ENCODE measurements at regions not wholly inside any gene's neighbourhood (a gene's known extent, or its start where the extent isn't known, plus 50 kb on each side); places are given as distances from the start of the nearest gene placed in this dataset.

DNA sequence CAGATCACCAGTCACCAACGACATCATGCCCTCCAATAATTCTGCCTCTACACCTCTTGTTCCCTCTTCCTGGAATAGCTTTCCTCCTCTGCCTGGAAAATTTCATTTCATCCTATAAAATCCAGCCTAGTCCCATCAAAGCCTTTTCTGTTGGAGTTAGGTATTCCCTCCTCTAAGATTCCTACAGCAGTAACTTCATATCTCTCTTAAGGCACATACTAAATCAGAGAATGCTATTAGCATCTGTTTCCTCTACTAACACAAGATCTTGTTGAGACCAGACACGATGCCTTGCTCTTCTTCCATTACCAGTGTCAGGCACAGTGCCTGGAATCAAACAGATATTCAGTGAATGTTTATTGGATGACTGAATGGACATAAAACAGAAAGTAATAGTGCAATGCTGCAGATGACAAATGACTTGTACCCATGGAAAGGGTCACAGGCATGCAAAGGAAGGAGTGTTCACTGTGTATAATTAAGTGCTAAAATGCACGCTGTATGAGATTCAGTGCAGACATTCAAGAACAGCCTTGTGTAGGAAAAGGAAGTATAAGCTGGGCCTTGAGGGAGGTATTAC, 342.0 kb upstream of the ACVR2A start:
- 66 to 79% (median 69%) methylated on average over 3 of the region's 3 CpGs for WGBS, 3 donors
- intact Hi-C loops (cut with DNase I): no loop called here

DNA sequence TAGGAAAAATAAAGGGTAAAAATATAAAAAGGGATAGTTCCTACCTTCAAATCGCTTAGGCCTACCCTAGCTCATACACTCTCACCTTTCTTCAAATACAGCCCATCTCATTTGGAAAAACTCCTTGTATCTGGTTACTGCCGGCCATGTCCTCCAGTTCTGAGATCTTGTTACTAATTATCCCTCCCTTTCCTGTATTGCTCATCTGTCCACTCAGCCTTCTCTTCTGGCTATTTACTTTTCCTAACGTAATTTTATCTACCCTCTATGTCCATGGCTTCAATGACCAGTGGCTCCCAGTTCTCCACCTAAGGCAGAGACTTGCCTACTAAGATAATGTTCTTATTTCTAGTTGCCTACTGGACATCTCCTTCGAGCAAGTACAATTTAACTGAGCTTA, 342.9 kb upstream of the ACVR2A start:
- DNase-seq: no peak
- intact Hi-C loops (cut with DNase I): no loop called here
- WGBS, 3 donors: 81 to 86% (median 84%) methylated on average over 4 of the region's 4 CpGs
- no peaks in the 10 kb centered on the region for H3K27me3 ChIP-seq (ENCODE audit: insufficient read depth in 3 of 3, low read length in 2 of 3)
- ATAC-seq: no peak
- no peak overlapping the region for H3K4me3 ChIP-seq
- TF ChIP-seq, protein P1, sequence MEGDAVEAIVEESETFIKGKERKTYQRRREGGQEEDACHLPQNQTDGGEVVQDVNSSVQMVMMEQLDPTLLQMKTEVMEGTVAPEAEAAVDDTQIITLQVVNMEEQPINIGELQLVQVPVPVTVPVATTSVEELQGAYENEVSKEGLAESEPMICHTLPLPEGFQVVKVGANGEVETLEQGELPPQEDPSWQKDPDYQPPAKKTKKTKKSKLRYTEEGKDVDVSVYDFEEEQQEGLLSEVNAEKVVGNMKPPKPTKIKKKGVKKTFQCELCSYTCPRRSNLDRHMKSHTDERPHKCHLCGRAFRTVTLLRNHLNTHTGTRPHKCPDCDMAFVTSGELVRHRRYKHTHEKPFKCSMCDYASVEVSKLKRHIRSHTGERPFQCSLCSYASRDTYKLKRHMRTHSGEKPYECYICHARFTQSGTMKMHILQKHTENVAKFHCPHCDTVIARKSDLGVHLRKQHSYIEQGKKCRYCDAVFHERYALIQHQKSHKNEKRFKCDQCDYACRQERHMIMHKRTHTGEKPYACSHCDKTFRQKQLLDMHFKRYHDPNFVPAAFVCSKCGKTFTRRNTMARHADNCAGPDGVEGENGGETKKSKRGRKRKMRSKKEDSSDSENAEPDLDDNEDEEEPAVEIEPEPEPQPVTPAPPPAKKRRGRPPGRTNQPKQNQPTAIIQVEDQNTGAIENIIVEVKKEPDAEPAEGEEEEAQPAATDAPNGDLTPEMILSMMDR (IDR thresholded peaks at IDR 0.05): no peak
- no peaks in the 10 kb centered on the region for H3K36me3 ChIP-seq (ENCODE audit: insufficient read depth in 1 of 2, low read depth in 1 of 2)
- H3K27ac ChIP-seq: no peak overlapping the region
- no peaks in the 10 kb centered on the region for H3K4me1 ChIP-seq
- H3K9me3 ChIP-seq: no peaks in the 10 kb centered on the region

More for the DNA sequence above, 342.0 kb upstream of the ACVR2A start:
- DNase-seq (no peak), ATAC-seq (no peak)
- H3K36me3 ChIP-seq (ENCODE audit: insufficient read depth in 1 of 2, low read depth in 1 of 2): no peaks in the 10 kb centered on the region
- no peaks in the 10 kb centered on the region for H3K4me1 ChIP-seq
- H3K4me3 ChIP-seq: no peak overlapping the region
- no peak overlapping the region for H3K27ac ChIP-seq
- TF ChIP-seq, protein P1 (IDR thresholded peaks at IDR 0.05): no peak
- H3K9me3 ChIP-seq: no peaks in the 10 kb centered on the region
- H3K27me3 ChIP-seq (ENCODE audit: insufficient read depth in 3 of 3, low read length in 2 of 3): no peaks in the 10 kb centered on the region

DNA sequence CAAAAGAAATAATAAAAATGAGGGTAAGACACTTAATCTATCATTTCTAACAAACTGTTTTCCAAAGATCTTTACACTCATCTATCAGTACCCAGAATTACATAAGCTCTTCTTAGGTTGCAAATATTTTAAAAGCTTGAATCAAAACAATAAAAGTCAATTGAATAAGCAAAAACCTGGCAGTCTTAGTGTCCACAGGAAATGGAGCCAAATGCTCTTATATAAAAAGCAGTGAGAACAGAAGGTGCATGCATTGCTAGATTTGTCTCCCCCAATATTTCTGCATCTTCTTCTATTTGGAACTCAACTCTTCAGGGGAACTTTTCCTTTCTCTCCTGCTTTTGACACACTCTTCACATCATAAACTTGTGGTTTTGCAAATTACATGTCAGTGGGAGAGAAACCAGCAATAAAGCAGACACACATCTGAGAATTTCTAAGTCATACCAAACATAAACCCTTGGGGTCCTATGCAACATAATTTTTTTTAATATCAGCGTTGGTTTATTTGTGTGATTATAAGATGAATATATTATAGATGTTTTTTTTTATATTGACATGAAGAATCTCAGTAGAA, 343.9 kb upstream of the ACVR2A start:
- Histone ChIP-seq H3K4me3 (no peak overlapping the region), H3K9me3 (no peaks in the 10 kb centered on the region), H3K27me3 (ENCODE audit: insufficient read depth in 3 of 3, low read length in 2 of 3) (no peaks in the 10 kb centered on the region), H3K36me3 (ENCODE audit: insufficient read depth in 1 of 2, low read depth in 1 of 2) (no peaks in the 10 kb centered on the region), H3K27ac (no peak overlapping the region), H3K4me1 (no peaks in the 10 kb centered on the region)
- ATAC-seq: no peak
- 71 to 83% (median 82%) methylated on average over 1 of the region's 1 CpG for WGBS, 3 donors
- TF ChIP-seq, protein P1 (IDR thresholded peaks at IDR 0.05): no peak
- no peak for DNase-seq
- intact Hi-C loops (cut with DNase I): no loop called here

DNA sequence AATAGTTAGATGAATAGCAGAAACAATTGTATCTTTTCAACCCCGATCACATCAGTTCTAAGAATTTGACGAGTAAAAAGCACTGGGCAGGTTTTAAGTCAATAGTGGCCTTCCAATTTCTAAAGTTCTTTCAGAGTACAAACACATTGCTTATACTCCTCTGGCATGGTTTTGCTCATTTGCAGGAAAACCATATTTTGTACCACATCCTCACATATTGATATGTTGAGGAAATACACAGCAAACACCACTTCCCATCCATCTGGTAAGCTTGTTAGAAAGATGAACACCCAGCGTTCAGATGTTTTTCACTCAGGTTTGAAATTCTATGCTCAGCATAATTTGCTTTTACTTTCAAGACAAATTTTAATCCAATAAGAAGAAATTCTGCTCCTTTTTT, 344.6 kb upstream of the ACVR2A start:
- DNase-seq (no peak), ATAC-seq (no peak)
- TF ChIP-seq, protein P1 (IDR thresholded peaks at IDR 0.05): no peak
- 63 to 80% (median 72%) methylated on average over 3 of the region's 3 CpGs for WGBS, 3 donors
- Histone ChIP-seq H3K4me3 (no peak overlapping the region), H3K27me3 (ENCODE audit: insufficient read depth in 3 of 3, low read length in 2 of 3) (no peaks in the 10 kb centered on the region), H3K36me3 (ENCODE audit: insufficient read depth in 1 of 2, low read depth in 1 of 2) (no peaks in the 10 kb centered on the region), H3K27ac (no peak overlapping the region), H3K9me3 (no peaks in the 10 kb centered on the region), H3K4me1 (no peaks in the 10 kb centered on the region)
- intact Hi-C loops (cut with DNase I): no loop called here

DNA sequence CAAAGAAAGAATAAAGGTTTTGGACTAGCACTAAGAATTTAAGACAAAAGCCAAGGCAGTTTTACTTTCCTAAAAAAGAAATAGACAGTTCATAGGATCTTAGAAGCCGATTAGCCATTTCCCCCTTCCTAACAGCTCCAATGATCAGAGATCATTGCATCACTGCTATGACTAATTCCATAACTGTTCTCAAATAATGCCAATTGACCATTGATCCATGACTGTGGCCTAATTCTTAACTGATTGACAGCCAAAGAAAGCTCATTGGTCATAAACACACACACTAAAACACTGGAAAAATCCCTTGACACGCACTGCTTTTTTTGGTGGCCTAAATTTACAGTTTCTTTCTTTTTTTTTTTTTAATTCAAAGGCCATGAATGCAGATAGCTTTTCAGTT, 345.0 kb upstream of the ACVR2A start:
- ATAC-seq: no peak

More for the DNA sequence above, 345.0 kb upstream of the ACVR2A start:
- no peak overlapping the region for H3K27ac ChIP-seq
- H3K9me3 ChIP-seq: no peaks in the 10 kb centered on the region
- H3K36me3 ChIP-seq (ENCODE audit: insufficient read depth in 1 of 2, low read depth in 1 of 2): no peaks in the 10 kb centered on the region
- WGBS, 3 donors: 67 to 73% (median 68%) methylated on average over 2 of the region's 2 CpGs
- H3K4me1 ChIP-seq: no peaks in the 10 kb centered on the region
- TF ChIP-seq, protein P1 (IDR thresholded peaks at IDR 0.05): no peak
- intact Hi-C loops (cut with DNase I): no loop called here
- no peaks in the 10 kb centered on the region for H3K27me3 ChIP-seq (ENCODE audit: insufficient read depth in 3 of 3, low read length in 2 of 3)
- no peak overlapping the region for H3K4me3 ChIP-seq
- no peak for DNase-seq

All from psoas muscle (tissue), 7 donors.